ENCODE measurements at regions not wholly inside any gene's neighbourhood (a gene's known extent, or its start where the extent isn't known, plus 50 kb on each side); places are given as distances from the start of the nearest gene placed in this dataset.
A peak's percentile ranks its signal among the peaks of the same experiment; 100 is the strongest.

DNA sequence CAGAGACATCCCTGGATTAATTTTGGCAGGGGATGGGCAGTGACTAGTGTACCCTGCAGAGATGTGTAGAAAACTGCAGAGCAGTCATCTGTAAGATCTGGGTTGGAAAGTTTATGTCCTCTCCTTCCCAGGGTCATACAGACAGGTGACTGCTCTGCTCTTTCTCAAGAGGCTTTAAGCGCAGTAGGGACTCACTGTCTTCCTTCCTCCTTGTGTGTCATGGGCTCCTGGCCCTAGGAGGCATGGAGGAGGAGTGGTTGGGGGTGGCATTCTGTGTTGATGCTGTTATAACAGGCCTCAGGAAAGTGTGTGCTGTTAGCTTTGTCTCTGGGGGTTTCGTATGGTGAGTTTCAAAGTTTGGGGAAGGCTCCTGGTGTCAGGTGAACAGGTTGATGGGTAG, 130.5 kb upstream of the MGAT5 start:
- H3K4me3 Mint-ChIP-seq = no peak overlapping the region

DNA sequence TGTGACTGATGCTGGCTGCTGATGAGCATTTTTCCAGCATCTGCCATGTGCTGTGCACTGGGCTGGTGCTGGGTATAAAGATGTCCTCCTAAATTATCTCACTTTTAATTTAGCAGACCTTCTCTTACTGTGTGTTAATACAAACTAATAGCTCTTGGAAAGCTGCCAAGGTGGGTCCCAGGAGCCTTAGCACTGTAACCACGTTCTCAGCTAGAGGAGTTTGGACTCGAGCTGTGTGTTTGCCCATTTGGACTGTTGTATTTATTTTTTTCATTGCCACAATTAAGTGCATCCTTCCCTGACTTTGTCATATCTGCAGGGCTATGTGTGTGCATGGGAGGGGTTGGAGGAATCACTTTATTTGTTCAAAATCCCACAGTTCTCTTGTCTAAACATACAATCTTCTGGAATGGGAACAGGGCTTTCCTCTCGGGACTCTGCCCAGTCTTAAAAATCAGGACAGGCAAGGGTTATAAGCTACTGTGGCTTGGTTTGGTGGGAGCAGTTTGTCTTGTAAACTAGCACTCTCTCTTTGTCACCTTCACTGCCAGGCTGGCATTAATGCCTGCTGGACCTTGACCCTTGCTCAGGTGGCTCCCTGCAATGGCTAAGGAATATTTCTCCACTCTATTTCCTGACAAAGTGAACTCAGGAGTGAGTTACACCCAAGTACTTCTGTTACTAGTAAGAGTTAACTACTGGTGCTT, 129.7 kb upstream of the MGAT5 start:
- no peak for DNase-seq
- Mint-ChIP-seq H3K27me3 (no peaks in the 10 kb centered on the region), H3K9me3 (no peaks in the 10 kb centered on the region), H3K4me3 (no peak overlapping the region), H3K27ac (no peak overlapping the region), H3K4me1 (peaks cover 72% of the 10 kb centered on the region), H3K36me3 (peaks cover 5% of the 10 kb centered on the region)

More for the DNA sequence above, 130.5 kb upstream of the MGAT5 start:
- no peaks in the 10 kb centered on the region for H3K27me3 Mint-ChIP-seq
- H3K9me3 Mint-ChIP-seq = no peaks in the 10 kb centered on the region
- H3K4me1 Mint-ChIP-seq = peaks cover 74% of the 10 kb centered on the region
- no peak for DNase-seq
- peaks cover 5% of the 10 kb centered on the region for H3K36me3 Mint-ChIP-seq
- no peak overlapping the region for H3K27ac Mint-ChIP-seq

DNA sequence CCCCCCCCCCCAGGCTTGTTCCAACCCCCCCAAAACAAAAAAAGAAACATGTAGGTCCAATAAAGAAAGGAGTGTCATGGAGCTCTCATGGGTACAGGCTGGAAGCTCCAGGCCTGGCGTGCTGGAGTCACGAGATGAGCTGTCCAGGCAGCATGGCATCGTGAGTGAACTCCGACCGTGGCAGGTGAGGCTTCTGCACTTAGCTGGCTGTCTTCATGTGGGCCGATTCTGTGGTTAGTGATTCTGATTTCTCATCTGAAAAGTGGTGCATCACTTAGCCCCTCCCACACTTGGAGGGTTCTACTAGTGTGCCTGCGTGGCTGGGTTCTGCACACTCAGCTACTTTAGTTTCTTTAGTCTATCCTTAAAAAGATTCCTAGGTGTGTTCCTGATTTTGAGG, 126.4 kb upstream of the MGAT5 start:
- Mint-ChIP-seq H3K4me3 (peak overlapping the region; percentile 29), H3K27ac (peak overlapping the region; percentile 51), H3K9me3 (no peaks in the 10 kb centered on the region), H3K27me3 (no peaks in the 10 kb centered on the region), H3K36me3 (peaks cover 27% of the 10 kb centered on the region), H3K4me1 (peaks cover 71% of the 10 kb centered on the region)
- DNase-seq = peak; percentile 66

DNA sequence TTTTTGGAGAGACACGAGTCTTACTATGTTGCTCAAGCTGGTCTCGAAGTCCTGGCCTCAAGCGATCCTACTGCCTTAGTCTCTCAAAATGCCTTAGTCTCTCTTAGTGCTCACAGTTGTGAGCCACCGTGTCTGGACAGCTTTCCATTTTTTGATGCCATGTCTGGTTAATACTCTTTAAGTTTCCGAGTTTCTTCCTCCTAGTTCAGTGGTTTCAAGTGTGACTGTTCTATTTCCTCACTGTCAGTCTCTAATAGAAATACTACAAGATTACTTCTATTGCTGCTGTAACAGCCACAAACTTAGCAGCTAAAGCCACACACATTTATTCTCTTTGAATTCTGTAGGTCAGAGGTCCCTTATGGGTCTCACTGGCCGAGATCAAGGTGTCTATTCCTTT, 125.1 kb upstream of the MGAT5 start:
- Mint-ChIP-seq H3K27ac (no peak overlapping the region), H3K4me3 (no peak overlapping the region), H3K9me3 (no peaks in the 10 kb centered on the region), H3K4me1 (peaks cover 63% of the 10 kb centered on the region), H3K36me3 (peaks cover 31% of the 10 kb centered on the region), H3K27me3 (no peaks in the 10 kb centered on the region)
- DNase-seq = no peak

DNA sequence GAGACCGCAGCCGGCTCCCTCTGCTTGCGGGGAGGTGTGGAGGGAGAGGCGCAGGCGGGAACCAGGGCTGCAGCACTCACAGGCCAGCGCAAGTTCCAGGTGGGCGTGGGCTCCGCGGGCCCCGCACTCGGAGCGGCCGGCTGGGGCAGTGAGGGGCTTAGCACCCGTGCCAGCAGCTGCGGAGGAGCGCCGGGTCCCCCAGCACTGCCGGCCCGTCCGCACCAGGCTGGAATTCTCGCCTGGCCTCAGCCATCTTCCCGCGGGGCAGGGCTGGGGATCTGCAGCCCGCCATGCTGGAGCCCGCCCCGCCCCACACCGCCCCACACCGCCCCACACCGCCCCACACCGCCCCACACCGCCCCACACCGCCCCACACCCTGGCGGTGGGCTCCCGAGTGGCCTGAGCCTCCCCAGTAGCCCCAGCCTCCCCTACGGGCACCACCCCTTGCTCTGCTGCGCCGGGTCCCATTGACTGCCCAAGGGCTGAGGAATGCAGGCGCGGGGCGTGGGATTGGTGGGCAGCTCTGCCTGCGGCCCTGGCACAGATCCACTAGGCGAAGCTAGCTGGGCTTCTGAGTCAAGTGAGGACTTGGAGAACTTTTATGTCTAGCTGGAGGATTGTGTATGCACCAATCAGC, 123.9 kb upstream of the MGAT5 start:
- H3K27ac Mint-ChIP-seq = no peak overlapping the region

DNA sequence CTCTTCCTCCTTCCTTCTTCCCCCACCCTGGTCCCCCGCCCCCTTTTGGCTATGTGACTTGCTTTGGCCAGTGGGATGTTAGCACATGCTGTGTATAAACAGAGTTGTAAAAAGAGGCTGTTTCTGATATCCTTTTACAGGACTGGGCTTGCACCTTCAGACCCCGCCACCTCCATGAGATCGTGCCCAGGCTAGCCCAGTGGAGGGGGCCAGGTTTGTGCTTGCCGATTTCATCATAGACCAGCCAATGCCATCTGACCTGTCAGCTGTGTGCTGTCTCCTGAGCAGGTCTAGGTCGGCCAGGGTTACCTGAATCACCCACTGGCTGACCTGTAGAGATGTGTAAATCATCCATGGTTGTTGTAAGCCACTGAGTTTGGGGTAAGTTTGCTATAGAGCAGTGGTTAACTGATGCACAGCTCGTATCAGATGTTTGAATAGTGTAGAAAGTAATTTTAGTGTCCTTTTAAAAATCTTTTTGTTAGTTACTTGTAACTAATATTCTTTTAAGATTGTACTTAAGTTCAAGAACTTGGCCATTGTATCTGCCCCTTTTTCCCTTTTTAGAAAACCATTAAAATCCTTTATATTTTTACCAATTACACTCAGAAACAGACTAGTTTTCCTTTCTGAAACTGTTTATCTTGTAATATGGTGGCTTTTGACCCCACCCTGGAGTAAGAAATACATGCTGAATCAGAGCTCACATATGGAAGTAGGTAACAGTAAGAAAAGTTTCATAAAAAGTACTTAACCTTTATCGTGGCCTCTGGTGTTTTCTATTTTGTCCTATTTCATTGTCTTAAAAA, 122.0 kb upstream of the MGAT5 start:
- H3K4me3 Mint-ChIP-seq = no peak overlapping the region
- H3K36me3 Mint-ChIP-seq = peaks cover 37% of the 10 kb centered on the region
- no peaks in the 10 kb centered on the region for H3K27me3 Mint-ChIP-seq
- H3K27ac Mint-ChIP-seq = no peak overlapping the region
- H3K9me3 Mint-ChIP-seq = no peaks in the 10 kb centered on the region
- H3K4me1 Mint-ChIP-seq = peaks cover 44% of the 10 kb centered on the region
- DNase-seq = no peak

More for the DNA sequence above, 123.9 kb upstream of the MGAT5 start:
- DNase-seq = no peak
- Mint-ChIP-seq H3K4me1 (peaks cover 55% of the 10 kb centered on the region), H3K9me3 (no peaks in the 10 kb centered on the region), H3K36me3 (peaks cover 35% of the 10 kb centered on the region), H3K27me3 (no peaks in the 10 kb centered on the region), H3K4me3 (no peak overlapping the region)

DNA sequence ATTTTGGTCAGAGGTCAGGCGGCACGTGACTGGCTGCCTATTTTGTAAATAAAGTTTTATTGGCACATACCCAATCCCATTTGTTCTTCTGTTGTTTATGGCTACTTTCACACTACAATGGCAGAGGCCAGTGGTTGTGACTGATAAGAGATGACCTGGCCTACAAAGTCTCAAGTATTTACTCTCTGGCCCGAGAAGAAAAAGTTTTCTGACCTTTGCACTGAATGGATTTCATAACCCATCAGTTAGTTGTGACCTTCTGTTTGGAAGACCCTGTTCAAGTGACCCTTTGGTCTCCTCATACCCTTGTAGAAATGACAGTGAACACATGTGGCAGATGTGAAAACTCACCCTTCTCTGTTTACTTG, 121.4 kb upstream of the MGAT5 start:
- no peak for DNase-seq
- H3K9me3 Mint-ChIP-seq = no peaks in the 10 kb centered on the region
- H3K36me3 Mint-ChIP-seq = peaks cover 39% of the 10 kb centered on the region
- no peak overlapping the region for H3K27ac Mint-ChIP-seq
- no peak overlapping the region for H3K4me3 Mint-ChIP-seq
- peaks cover 44% of the 10 kb centered on the region for H3K4me1 Mint-ChIP-seq
- H3K27me3 Mint-ChIP-seq = no peaks in the 10 kb centered on the region

DNA sequence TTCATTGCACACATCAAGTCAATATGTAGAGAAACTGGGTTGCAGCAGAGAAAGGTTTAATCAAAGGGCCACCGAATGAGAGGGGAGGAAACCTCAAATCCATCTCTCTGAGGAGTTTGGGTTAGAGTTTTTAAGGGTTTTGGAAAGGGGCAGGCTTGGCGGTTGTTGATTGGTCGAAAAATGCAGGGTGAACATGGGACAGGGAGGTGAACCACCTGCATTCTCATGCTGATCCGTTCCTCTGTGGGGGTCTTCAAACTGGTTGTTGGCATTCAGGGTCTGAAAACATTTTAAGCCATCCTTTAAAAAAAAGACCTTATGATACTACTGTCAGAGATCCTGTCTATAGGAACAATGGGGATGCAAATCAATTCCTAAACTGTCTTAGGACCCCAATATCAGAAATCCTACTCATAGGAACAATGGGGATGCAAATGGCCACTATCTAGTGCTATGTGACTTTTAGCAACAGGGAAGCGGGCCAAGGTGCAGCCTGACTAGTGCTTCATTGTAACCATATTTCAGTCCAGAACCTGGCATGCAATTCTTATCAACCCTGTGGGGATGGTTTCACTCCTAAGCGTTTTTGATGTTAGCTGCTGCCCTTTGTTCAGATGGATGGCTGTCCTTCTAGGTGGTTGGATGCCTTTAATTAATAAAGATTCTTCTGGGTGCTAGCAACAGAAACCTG, 120.1 kb upstream of the MGAT5 start:
- Mint-ChIP-seq H3K27me3 (no peaks in the 10 kb centered on the region), H3K27ac (no peak overlapping the region), H3K9me3 (no peaks in the 10 kb centered on the region), H3K4me3 (no peak overlapping the region), H3K36me3 (peaks cover 43% of the 10 kb centered on the region), H3K4me1 (peaks cover 44% of the 10 kb centered on the region)
- DNase-seq = no peak

DNA sequence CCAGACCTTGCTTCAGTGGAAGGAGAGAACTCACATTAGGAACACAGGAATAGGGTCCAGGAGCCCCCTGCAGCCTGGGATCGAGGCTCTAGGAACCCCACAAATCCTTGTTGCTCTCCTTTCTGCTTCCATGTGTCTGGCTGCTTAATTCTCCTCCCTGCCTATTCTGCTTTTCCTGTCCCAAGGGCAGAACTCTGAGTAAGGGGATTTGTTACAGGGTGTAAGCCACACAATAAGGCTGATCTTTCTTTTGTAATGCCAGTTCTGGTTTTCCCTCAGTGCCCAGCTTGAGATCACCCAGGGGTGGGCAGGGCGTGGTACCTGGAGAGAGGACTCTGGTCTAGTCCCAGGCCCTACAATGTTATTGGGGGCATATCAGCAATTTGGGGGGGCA, 119.6 kb upstream of the MGAT5 start:
- no peaks in the 10 kb centered on the region for H3K9me3 Mint-ChIP-seq

DNA sequence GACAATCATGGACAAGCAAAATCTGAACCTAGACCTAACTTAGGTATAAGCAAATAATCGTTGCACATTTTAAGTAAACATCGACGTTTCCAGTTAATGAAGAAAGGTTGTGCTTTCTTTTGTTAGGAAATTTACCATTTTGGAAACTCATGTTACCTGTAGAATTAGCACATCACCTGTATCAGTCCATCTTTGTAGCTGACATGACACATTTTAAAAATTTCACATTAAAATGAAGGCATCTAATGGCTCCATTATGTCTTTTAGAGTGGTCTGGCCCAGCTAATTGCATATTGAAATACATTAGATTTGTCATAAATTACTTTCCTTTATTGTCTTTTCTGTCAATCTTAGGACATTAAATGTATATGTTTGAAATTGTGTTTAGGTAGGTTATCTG, 119.0 kb upstream of the MGAT5 start:
- no peak for DNase-seq
- H3K4me1 Mint-ChIP-seq = peaks cover 39% of the 10 kb centered on the region
- H3K36me3 Mint-ChIP-seq = peaks cover 38% of the 10 kb centered on the region
- no peak overlapping the region for H3K27ac Mint-ChIP-seq
- no peaks in the 10 kb centered on the region for H3K27me3 Mint-ChIP-seq
- H3K9me3 Mint-ChIP-seq = no peaks in the 10 kb centered on the region
- H3K4me3 Mint-ChIP-seq = no peak overlapping the region

More for the DNA sequence above, 119.6 kb upstream of the MGAT5 start:
- H3K27me3 Mint-ChIP-seq = no peaks in the 10 kb centered on the region
- no peak for DNase-seq
- peaks cover 40% of the 10 kb centered on the region for H3K4me1 Mint-ChIP-seq
- H3K36me3 Mint-ChIP-seq = peaks cover 42% of the 10 kb centered on the region
- H3K27ac Mint-ChIP-seq = no peak overlapping the region
- H3K4me3 Mint-ChIP-seq = no peak overlapping the region

DNA sequence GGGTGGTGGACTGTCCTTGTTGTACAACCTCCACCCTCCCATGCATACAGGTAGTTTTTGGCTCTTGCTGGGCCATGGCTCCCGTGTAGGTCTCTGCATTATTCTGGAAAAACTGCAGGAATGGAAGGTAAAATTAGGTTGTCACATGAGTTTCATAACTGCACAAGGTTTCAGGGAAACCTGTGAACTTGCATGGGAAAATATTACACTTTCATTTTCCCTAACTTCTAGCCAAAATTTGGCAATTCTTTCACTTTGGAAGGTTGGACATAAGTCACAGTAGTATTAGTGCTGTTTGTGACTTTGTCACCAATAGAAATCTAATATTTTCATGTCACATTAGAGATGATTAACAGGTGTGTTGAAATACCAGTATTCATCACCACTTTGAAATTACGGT, 118.1 kb upstream of the MGAT5 start:
- peaks cover 42% of the 10 kb centered on the region for H3K4me1 Mint-ChIP-seq
- H3K27ac Mint-ChIP-seq = no peak overlapping the region
- H3K27me3 Mint-ChIP-seq = no peaks in the 10 kb centered on the region
- no peaks in the 10 kb centered on the region for H3K9me3 Mint-ChIP-seq
- H3K36me3 Mint-ChIP-seq = peaks cover 33% of the 10 kb centered on the region
- no peak overlapping the region for H3K4me3 Mint-ChIP-seq
- no peak for DNase-seq

DNA sequence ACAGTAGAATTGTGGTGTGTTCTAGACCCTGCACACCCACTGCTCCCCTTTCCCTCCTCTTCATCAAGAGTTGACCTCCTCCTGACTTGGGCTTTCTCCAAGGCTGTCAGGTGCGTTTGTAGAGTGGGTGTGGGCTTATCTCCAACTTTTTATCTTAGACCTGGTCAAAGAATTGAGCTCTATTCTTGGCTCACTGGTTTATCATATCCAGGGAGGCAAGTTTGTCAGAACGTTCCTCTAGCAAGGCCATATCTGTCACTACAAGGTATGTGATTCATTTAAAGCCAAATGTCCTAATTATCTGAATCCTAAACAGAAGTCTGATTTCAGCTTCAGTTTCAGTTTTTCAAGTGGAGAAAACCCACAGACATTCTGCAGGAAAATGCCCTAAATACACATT, 117.1 kb upstream of the MGAT5 start:
- no peaks in the 10 kb centered on the region for H3K9me3 Mint-ChIP-seq
- DNase-seq = no peak
- no peak overlapping the region for H3K27ac Mint-ChIP-seq
- H3K4me3 Mint-ChIP-seq = no peak overlapping the region
- H3K36me3 Mint-ChIP-seq = peaks cover 27% of the 10 kb centered on the region
- H3K4me1 Mint-ChIP-seq = peaks cover 46% of the 10 kb centered on the region
- no peaks in the 10 kb centered on the region for H3K27me3 Mint-ChIP-seq

DNA sequence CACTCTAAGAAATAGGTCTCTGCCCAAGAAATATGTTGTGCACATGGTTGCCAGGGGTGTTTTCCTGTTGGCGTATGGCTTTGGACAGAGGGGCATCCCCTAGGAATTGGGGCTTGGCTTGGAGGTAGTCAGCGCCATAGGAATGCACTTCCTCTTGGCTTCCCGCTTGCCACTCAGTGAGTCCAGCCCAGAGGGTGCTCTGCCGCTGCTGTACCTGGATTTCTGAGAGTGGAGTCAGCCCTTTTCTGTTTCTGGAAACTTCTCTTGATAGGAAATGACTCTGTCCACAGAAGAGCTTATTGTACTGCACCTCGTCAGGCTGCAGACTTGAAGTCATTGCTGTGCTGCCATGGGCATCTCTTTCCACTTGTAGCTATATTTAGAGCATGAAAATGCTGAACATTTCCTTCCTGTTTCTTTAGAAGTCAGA, 116.7 kb upstream of the MGAT5 start:
- Mint-ChIP-seq H3K36me3 (peaks cover 26% of the 10 kb centered on the region), H3K4me1 (peaks cover 47% of the 10 kb centered on the region), H3K27ac (peak overlapping the region; percentile 71), H3K4me3 (no peak overlapping the region), H3K9me3 (no peaks in the 10 kb centered on the region), H3K27me3 (no peaks in the 10 kb centered on the region)
- DNase-seq = no peak

DNA sequence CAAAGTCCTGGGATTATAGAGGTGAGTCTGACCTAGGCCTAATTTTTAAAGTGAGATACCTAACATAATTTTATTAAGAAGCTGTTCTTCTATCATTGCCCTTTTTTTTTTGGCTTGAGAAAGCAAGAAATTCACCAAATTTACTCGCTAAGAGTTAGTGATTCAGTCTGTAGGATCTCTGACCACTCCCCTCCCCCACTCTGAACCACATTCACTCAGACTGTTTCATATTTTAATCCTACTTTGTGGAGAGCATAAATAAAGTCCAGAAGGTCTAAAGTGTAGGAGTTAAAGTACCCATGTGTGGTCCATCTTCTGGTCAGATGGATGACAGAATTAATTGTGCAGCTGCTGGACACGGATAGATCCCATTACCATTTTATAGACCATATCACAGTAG, 115.8 kb upstream of the MGAT5 start:
- Mint-ChIP-seq H3K27me3 (no peaks in the 10 kb centered on the region), H3K4me1 (peaks cover 52% of the 10 kb centered on the region), H3K9me3 (no peaks in the 10 kb centered on the region), H3K4me3 (no peak overlapping the region), H3K36me3 (peaks cover 25% of the 10 kb centered on the region), H3K27ac (no peak overlapping the region)
- no peak for DNase-seq

DNA sequence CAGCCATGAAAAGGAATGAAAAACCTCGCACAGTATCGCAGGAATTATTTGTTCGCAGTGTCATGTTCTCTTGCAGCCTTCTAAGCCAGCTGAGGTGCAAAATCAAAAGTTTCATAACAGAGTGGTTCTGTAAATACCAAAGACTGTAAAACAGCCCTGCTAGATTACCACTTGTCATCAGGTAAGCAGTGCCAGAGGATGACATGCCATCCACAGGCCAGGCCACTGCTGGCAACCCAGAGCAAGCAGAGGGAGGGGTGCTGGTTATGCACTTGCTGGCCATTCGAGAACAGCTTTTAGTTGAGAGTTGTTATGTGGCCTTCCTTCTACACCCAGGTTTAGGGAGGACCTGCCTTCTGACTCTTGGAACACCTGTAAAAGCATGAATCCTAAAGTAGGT, 114.3 kb upstream of the MGAT5 start:
- Mint-ChIP-seq H3K36me3 (peaks cover 25% of the 10 kb centered on the region), H3K9me3 (no peaks in the 10 kb centered on the region), H3K4me1 (peaks cover 55% of the 10 kb centered on the region), H3K27me3 (no peaks in the 10 kb centered on the region), H3K4me3 (no peak overlapping the region), H3K27ac (no peak overlapping the region)
- no peak for DNase-seq
